HG03460 (cell line): ENCODE measurements at regions not wholly inside any gene's neighbourhood (a gene's known extent, or its start where the extent isn't known, plus 50 kb on each side); places are given as distances from the start of the nearest gene placed in this dataset.

Source experiments
- ATAC-seq: cut with Tn5 transposase; IDR thresholded peaks from one replicate; pipeline ENCODE4 v1.9.1; 2021; ENCODE audit not compliant: unreplicated experiment

DNA sequence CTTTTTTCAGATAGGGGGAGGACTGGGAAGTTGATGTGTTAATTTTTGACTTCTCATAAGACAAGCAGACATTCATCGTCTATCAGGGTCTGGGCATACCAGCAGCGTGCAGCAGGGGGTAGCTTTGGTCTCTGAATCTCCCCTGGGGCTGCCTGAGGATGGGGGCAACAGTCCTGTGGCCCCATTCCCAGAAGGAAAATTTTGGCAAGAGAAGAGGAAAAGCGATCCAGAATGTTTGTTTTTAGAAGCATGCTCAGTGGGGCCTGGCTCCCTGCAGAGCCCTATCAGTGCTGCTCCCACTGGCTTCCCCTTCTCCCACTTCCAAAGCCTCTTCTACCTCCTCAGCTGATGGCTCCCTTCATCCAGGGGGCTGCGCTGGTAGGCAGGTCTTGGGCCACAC is 194.8 kb upstream of the IL12B start:
- ATAC-seq = no peak

DNA sequence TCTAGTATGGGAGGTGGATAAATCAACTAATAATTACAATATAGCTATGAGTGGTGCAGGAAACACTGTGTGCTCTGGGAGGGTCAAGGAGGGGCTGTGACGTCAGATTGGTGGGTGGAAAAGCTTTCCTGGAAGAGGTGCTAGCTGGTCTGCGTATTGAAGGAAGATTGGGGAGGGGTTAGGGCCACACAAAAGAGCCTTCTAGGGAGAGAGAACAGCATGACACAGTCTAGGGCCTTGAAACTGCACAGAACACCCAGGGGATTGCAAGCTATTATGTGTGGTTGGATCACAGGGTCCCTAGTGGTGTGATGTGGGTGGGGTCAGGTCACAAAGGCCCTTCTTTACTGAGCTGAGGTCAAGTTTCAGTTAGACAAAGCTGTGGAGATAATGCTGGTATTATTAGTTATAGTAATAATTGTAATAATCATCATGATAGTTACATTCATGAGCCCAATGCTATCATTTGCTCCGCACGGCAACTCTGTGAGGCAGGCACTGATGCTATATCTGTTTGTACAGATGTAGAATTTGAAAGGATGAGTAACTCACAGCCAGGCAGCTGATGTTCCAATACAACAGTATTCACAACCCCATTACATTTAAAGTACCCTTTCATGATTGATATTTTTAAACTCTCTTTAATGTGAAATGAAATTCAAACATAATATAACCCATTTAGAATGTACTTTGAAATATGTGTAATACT is 197.4 kb upstream of the IL12B start:
- no peak for ATAC-seq

DNA sequence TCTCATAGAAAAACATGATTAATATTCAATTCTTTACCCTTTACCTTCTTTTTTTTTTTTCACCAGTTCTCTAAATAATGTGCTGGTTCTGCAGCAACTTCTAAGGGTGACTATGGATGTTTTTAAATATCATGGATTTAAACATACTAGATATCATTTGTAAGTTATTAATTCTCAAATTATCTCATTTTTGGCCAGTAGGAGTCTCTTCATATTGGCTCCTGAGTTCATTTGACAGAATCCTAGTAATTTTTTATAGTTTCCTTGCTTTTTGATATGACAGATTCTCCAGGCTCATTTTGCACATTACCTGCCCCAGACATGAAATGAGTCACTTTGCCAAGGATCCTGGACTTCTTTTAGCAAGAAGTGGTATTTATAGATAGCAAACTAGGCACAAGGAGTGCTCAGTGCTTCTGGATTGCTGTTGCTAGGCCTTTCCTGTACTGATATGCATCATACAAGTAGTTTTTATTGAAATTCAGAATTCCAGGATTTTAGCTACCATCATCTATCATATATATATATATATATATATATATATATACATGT is 201.3 kb upstream of the IL12B start:
- no peak for ATAC-seq

DNA sequence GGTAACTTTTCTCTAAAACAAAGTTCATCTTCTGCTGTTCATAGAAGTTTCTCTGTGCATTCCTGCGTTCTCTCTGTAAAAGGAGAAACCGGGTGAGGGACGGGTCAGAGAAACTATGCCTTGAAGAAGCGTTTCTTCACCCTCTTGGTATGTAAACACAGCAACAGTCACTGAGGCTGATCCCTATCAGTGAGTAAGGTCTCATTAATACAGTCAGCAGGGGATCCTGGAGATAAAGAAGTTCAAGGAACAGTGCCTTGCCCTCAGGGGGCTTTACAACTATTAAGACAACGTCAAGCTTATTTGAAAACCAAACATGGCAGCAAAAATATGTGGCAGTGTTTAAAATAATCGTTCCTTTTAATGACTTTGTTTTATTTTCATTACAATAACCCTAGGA is 202.9 kb upstream of the IL12B start:
- no peak for ATAC-seq

DNA sequence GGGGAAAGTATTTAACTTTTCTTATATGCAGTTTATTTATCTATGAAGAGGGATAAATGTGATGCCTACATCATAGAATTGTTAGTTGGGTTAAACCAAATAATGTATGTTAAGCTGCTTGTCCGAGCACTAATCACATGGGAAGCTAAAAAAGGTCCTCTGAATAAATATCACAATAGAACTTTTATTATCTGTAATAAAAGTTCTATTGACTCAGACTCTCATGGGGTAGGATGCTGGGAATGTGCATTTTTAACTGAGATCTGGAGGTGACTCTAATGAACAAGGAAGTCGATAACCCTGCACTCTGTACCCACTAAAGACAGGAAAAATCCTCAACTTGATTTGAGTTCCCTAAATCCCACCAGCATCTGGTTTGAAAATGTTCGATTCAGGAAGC is 205.9 kb upstream of the IL12B start:
- ATAC-seq = no peak

DNA sequence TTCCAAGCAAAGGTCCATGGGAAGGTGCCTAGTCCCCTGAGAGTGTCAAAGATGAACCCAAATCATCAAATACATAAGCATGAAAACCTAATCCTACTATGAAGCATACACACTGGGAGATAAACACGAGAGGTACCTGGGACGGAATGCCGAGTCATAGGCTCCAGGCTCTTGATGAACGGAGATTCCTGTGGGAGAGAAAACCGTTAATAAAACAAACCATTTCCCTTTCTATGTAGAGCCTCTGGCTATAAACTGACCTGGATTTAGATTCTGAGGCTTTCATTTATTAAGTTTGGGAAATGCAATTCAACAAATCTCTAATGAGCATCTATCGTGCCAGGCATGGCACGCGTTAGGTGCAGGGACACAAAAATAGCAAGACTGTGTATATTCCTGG is 206.4 kb upstream of the IL12B start:
- ATAC-seq = no peak

DNA sequence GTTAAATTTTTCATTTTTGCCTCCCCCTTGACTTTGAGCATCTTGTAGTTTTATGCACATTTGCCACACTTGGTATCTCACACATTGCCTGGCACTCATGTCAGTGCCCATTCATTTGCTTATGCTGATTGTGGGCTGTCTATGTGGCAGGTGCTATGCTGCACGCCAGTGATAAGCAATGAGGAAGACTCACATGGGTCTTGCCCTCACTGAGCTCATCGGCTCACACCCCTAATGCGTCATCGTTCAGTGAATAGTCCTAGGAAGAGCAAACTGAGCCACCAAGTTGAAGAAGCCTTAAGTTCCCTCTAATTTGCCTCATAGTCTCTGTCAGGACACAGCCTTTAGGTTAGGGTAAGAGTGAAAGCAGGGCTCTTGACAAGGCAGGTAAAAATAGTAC is 209.4 kb upstream of the IL12B start:
- ATAC-seq = no peak

DNA sequence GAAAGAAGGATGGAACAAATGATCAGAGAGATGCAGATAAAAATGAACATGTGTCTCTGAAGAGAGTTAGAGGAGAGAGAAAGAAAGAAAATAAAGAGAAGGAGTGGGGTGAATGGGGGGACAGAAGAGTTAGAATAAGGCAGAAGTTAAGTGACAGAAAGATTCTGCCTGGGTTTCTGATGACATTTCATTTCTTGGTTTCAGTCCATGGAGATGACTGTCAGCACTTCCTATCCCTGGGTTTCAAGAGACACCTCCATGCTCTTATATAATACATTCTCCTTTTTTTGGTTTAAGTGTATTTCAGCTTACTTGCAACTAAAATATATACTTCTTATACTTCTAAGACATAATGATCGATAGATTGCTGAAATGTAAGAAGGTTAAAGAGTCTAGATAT is 213.0 kb upstream of the IL12B start:
- no peak for ATAC-seq

DNA sequence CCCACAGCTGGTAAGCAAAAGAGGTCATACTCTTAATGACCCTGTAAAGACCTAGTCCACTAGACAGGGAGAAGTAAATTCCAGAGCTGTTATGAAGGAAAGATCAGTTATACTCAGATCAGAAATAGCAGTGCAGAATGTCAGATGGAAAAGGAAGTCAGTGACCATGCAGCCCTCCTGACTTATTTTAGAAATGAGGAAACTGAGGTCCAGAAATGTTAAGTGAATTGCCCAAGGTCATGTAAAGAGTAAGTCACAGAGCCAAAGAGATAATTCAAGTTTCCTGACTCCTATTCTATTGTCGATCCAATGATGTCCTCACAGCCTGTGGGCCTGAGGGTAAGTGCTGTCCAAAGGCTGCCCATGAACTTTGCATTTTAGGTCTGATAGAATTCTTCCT is 214.9 kb upstream of the IL12B start:
- no peak for ATAC-seq

DNA sequence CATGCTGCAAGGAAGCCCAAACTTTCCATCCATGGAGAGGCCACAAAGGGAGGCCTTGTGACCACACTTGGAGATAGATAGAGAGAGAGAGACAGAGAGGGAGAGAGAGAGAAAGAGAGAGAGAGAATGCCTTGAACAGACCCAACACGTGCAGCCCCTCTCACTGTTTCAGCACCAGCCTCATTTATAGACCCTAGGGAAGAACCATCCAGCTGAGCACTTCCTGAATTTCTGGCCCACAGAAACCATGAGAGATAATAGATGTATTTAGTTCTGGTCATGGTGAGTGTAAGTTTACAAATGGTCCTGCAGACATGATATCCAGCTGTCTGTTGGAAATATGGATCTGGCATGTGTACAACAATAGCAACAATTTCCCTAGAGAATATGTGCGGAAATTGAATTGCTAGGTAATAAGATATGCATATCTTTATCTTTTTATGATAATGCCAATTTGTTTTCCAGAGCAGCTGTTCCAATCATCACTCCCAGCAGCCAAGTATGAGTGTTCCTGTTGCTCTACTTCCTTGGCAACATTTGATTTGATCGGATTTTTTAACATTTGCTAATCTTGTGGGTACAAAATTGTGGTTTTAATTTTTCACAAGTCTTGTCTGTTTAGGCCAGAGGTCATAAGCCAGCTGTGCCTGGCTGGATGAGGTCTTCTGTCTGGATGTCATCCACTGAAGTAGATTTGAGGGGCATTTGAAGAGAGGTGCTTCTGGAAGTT is 217.3 kb upstream of the IL12B start:
- ATAC-seq = no peak

DNA sequence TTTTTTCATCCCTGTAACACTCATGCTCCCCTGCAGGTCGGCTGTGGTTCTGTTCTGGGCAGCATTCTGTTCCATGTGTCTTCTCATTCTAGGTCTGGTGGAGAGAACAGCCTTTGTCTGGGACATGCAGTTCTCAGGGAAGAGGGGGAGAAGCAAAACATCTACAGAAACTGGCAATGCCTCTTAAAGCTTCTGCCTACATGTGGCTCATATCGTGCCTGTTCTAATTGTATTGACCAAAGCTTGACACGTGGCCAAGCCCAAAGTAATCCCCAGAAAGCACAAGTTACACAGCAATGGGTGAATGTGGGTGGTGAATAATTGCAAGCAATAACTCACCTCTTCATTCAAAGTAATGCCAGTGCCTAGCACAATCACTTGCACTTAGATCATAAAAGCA is 218.2 kb upstream of the IL12B start:
- ATAC-seq = no peak

DNA sequence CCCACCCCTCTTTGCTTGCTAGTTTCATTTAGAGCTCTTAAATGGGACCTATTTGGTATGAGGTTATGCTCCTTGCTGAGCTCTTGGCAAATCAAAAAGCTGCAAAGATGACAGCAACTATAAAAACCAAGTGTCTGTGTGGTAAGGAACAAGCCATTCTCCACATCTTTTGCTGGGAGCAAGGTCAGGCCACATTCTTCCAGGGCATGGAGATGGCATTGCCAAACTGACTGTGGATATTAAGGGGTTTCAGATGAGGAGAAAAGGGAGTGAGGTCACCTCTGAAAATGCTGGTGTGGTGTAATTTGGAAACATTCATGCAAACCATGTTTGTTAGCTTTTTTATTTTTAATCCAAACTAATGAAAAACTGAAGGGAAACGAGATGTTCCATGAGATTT is 218.8 kb upstream of the IL12B start:
- no peak for ATAC-seq

DNA sequence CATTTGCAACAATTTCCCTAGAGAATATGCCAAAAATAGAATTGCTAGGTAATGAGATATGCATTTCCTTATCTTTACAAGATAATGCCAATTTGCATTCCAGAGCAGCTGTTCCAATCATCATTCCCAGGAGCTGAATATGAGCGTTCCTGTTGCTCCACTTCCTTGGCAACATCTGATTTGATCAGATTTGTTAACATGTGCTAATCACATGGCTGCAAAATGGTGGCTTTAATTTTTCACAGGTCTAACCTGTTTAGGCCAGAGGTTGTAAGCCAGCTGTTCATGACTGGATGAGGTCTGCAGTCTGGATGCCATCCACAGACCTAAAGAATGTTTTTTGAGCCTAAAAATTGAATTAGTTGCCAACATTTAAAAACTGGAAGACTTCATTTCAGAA is 220.7 kb upstream of the IL12B start:
- ATAC-seq = no peak

DNA sequence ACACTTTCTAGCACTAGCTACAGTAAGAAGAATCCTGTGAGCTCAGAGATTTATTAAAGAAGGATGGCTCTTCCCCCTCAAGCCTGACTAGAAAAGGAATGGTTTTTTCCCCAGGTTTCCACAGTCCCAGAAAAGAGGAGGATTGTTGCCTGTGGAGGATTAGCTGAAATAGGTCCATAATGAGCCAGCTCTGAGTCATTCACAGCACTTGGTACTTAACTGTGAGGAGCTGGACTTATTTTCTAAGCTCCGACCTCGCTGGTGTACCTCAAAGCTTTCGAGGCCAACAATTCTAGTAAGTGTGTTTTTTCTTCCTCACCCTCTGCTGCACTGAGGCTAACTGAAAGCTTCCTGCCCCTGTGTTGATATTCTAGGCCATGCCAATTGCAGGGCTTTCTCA is 222.5 kb upstream of the IL12B start:
- ATAC-seq = no peak

DNA sequence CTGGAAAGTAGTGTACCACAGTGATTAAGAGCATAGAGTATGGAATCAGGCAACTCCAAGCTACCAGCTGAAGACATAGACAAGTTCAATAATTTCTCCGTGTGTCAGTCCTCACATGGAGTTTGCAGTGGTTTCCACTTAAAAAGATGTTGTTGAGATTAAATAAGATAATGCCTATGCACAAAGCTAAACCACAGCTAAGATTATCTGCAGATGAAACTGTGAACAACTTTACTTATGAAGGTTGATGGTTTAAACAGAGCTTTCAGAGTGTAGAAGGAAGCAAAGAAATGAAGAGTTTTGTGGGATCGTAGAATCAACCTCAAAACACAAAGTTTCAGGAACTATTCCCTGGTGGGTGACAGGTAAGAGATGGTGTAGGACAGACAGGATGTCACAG is 223.5 kb upstream of the IL12B start:
- no peak for ATAC-seq

DNA sequence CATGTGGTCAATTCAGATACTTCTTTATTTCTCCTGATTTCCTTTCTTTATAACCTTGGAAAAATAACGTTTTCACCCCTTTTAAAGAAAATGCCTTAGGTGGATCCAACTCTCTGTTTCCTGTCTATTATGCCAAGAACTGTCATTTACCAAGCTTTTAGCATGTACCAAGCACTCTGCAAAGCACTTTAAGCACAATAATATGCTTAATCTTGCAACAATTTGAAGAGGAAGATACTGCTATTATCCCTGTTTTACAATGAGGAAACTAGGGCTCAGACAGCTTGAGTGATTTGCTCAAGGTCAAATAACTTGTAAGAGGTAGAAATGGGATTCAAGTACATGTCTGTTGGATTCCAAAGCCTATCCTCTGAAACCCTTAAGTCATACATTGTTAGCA is 224.8 kb upstream of the IL12B start:
- ATAC-seq = no peak

DNA sequence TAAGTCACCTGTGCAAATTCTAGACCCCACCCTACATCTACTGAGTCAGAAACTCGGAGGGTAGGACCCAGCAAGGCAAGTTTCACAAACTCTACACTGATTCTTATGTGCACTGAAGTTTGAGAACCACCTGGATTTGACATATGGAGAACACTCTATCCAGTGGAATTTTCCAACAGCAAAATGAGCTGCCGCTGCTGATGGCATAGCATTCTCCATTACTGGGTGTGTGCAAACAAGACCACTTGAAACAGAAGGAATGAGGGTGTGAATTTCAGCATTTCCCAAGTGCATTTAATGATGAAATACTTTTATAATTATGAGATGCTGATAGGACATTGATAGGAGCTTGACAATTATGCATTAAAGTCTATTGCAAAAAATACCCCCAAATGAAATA is 229.1 kb upstream of the IL12B start:
- no peak for ATAC-seq

DNA sequence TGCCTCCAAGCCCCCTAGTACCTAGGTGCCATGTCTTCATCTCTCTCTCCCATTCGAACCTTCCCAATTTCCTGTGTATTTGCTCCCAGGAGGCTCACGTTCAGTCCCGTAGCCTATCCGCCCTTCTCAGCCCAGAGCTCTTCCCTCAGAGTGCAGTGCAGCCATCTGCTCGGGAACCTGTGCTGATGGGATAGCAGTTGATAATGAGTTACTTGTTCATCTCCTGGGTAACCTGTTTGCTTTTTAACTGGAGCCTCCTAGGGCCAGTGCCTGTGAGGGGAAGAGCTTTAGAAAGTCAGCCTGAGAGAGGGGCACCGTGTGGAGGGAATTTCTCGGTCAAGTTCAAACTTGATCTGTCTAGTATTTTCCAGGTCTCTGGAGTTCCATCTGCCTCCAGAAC is 229.8 kb upstream of the IL12B start:
- no peak for ATAC-seq

DNA sequence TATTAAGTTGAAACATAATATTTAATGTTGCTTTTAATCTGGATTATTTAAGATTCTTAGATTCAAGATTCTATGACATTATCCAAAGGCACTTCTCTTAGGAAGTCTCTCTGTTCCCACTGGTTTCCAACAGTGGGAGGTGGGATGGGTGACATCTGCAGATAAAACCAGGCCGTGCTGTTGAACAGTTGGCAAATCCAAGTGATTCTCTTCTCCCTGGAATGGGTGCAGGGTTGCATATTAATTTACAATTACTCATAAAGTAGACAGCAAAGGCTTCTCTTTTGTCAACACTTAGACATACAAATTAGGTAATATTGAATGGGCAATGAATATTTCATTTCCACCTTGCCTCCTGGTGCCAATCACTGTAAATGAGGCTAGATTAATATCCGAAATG is 233.7 kb upstream of the IL12B start:
- no peak for ATAC-seq

DNA sequence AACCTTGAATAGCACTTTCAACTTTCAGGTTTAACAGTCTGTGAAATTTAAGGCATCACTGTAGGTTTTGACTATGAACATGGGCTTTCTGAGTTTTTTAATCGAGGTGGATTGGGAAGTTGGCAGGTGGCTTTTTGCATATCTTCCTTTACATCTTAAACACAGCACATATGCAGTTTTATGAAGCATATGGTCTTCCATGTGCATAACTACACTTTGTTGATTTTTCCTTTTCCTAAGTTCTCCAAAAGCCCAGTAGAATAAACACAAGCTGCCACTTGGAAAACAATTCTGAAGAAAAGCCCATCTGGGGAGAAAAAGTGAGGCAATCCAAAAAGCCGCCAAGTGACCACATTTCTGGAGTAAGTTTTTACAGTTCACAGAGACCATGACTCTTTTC is 236.5 kb upstream of the IL12B start:
- ATAC-seq = no peak

DNA sequence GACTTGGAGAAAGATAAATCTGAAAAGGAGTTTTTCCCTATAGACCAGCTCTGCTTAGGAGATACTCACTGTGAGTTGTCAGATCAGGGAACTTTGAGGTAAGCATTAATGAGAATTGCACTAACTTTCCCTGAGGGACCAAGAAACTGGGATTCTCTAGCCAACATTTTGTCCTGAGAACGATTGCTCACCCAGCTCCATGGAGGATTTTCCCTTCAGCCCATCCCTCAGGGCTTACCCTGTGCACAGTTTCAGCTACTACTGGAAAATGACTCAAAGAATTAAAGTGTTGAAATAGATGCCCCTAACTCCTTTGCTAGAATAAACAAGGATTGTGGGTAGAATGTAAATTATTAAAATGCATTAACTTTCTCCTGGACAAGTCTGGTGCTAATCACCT is 237.2 kb upstream of the IL12B start:
- no peak for ATAC-seq

DNA sequence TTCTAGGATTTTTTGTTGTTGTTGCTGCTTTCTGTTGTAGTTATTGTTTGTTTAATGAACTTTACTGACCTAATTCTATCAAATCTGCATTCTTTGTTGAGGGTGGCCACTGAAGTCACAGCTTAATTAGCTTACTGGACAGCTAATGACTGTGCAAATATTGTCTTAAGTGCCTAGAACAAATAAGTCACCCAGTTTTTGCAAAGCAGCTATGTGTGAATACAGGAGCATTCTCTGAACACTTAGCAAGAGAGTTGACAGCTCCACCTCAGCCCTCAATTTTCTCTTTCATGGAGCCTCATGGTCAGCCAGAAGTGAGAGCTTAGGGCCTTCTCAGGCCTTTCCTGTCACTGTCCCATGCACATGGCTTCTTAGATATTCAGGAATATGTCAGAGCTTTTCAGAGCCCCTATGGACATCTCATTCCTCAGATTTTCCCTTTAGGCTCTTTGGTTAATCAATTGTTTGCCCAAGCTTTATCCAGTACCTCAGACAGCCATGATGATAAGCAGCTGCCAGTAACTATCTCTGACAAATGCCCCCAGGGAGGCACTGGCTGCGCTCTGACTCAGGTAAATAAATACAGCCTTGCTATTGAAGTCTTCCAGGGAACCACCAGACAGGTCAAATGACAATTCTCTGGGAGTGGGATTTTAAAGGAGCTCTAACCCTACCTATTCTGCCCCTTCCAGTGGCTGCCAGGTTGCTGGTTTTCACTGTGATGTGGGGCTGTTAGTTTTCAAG is 241.4 kb upstream of the IL12B start:
- ATAC-seq = no peak
